ENCODE measurements at regions not wholly inside any gene's neighbourhood (a gene's known extent, or its start where the extent isn't known, plus 50 kb on each side); places are given as distances from the start of the nearest gene placed in this dataset.

GRCh38 chr5:12272389-12272788 is 368.1 kb upstream of the CTNND2 start:
- Histone ChIP-seq H3K27me3 (ENCODE audit: control insufficient read depth, low read length) (no peaks in the 10 kb centered on the region), H3K9me2 (replicated peaks; ENCODE audit: control insufficient read depth, low read length) (no peaks in the 10 kb centered on the region), H3K4me1 (ENCODE audit: control insufficient read depth, low read length) (no peaks in the 10 kb centered on the region), H4K20me1 (ENCODE audit: control insufficient read depth, insufficient read depth, low read depth, low read length) (no peaks in the 10 kb centered on the region), H3K9me3 (ENCODE audit: control insufficient read depth, insufficient read depth, low read length) (no peaks in the 10 kb centered on the region), H3K36me3 (ENCODE audit: control insufficient read depth, low read length) (no peaks in the 10 kb centered on the region), H3K4me3 (ENCODE audit: low read length) (no peak overlapping the region), H3K4me2 (ENCODE audit: low read length) (no peak overlapping the region), H3K79me2 (ENCODE audit: control insufficient read depth, low read length) (no peaks in the 10 kb centered on the region), H3F3A (ENCODE audit: control insufficient read depth, insufficient read depth) (no peaks in the 10 kb centered on the region), H3K27ac (ENCODE audit: low read depth, low read length) (no peak overlapping the region)
- TF ChIP-seq EZH2phosphoT487 (IDR thresholded peaks at IDR 0.05; ENCODE audit: borderline replicate concordance, low read length) (no peak), CTCF (IDR thresholded peaks at IDR 0.05; ENCODE audit: low read depth, low read length, poor library complexity, severe bottlenecking) (no peak)

- no peaks in the 10 kb centered on the region for H3K4me1 ChIP-seq (ENCODE audit: control insufficient read depth, low read length)
- H3K9me3 ChIP-seq (ENCODE audit: control insufficient read depth, insufficient read depth, low read length) = no peaks in the 10 kb centered on the region
- H4K20me1 ChIP-seq (ENCODE audit: control insufficient read depth, insufficient read depth, low read depth, low read length) = no peaks in the 10 kb centered on the region
- no peaks in the 10 kb centered on the region for H3K9me2 ChIP-seq (replicated peaks; ENCODE audit: control insufficient read depth, low read length)
- TF ChIP-seq EZH2phosphoT487 (IDR thresholded peaks at IDR 0.05; ENCODE audit: borderline replicate concordance, low read length) = no peak
- TF ChIP-seq CTCF (IDR thresholded peaks at IDR 0.05; ENCODE audit: low read depth, low read length, poor library complexity, severe bottlenecking) = no peak
- no peaks in the 10 kb centered on the region for H3K79me2 ChIP-seq (ENCODE audit: control insufficient read depth, low read length)
- H3K36me3 ChIP-seq (ENCODE audit: control insufficient read depth, low read length) = no peaks in the 10 kb centered on the region
- no peaks in the 10 kb centered on the region for H3F3A ChIP-seq (ENCODE audit: control insufficient read depth, insufficient read depth)
- no peak overlapping the region for H3K4me2 ChIP-seq (ENCODE audit: low read length)
- no peak overlapping the region for H3K4me3 ChIP-seq (ENCODE audit: low read length)
- no peak overlapping the region for H3K27ac ChIP-seq (ENCODE audit: low read depth, low read length)
- no peaks in the 10 kb centered on the region for H3K27me3 ChIP-seq (ENCODE audit: control insufficient read depth, low read length)
Measured at GRCh38 chr5:12270914-12271313, 366.7 kb upstream of the CTNND2 start.

GRCh38 chr5:12269164-12269563 is 364.9 kb upstream of the CTNND2 start:
- H3K27me3 ChIP-seq (ENCODE audit: control insufficient read depth, low read length) = no peaks in the 10 kb centered on the region
- H3K4me2 ChIP-seq (ENCODE audit: low read length) = no peak overlapping the region
- H3K9me3 ChIP-seq (ENCODE audit: control insufficient read depth, insufficient read depth, low read length) = no peaks in the 10 kb centered on the region
- H3K36me3 ChIP-seq (ENCODE audit: control insufficient read depth, low read length) = no peaks in the 10 kb centered on the region
- H3K4me1 ChIP-seq (ENCODE audit: control insufficient read depth, low read length) = no peaks in the 10 kb centered on the region
- no peaks in the 10 kb centered on the region for H4K20me1 ChIP-seq (ENCODE audit: control insufficient read depth, insufficient read depth, low read depth, low read length)
- no peaks in the 10 kb centered on the region for H3K79me2 ChIP-seq (ENCODE audit: control insufficient read depth, low read length)
- H3K9me2 ChIP-seq (replicated peaks; ENCODE audit: control insufficient read depth, low read length) = no peaks in the 10 kb centered on the region
- no peak overlapping the region for H3K27ac ChIP-seq (ENCODE audit: low read depth, low read length)
- no peak overlapping the region for H3K4me3 ChIP-seq (ENCODE audit: low read length)
- TF ChIP-seq CTCF (IDR thresholded peaks at IDR 0.05; ENCODE audit: low read depth, low read length, poor library complexity, severe bottlenecking) (no peak), EZH2phosphoT487 (IDR thresholded peaks at IDR 0.05; ENCODE audit: borderline replicate concordance, low read length) (no peak)
- no peaks in the 10 kb centered on the region for H3F3A ChIP-seq (ENCODE audit: control insufficient read depth, insufficient read depth)

GRCh38 chr5:12258549-12258948 is 354.3 kb upstream of the CTNND2 start:
- H3F3A ChIP-seq (ENCODE audit: control insufficient read depth, insufficient read depth) = no peaks in the 10 kb centered on the region
- H3K4me2 ChIP-seq (ENCODE audit: low read length) = no peak overlapping the region
- H3K4me1 ChIP-seq (ENCODE audit: control insufficient read depth, low read length) = no peaks in the 10 kb centered on the region
- no peaks in the 10 kb centered on the region for H4K20me1 ChIP-seq (ENCODE audit: control insufficient read depth, insufficient read depth, low read depth, low read length)
- no peak overlapping the region for H3K27ac ChIP-seq (ENCODE audit: low read depth, low read length)
- H3K27me3 ChIP-seq (ENCODE audit: control insufficient read depth, low read length) = no peaks in the 10 kb centered on the region
- H3K79me2 ChIP-seq (ENCODE audit: control insufficient read depth, low read length) = no peaks in the 10 kb centered on the region
- no peaks in the 10 kb centered on the region for H3K9me2 ChIP-seq (replicated peaks; ENCODE audit: control insufficient read depth, low read length)
- no peak overlapping the region for H3K4me3 ChIP-seq (ENCODE audit: low read length)
- no peak for TF ChIP-seq CTCF (IDR thresholded peaks at IDR 0.05; ENCODE audit: low read depth, low read length, poor library complexity, severe bottlenecking)
- peaks cover 3% of the 10 kb centered on the region; the same call in 1 of the 2 replicates for H3K9me3 ChIP-seq (ENCODE audit: control insufficient read depth, insufficient read depth, low read length)
- H3K36me3 ChIP-seq (ENCODE audit: control insufficient read depth, low read length) = no peaks in the 10 kb centered on the region

Data from DOHH2 (cell line).